ENCODE measurements at regions not wholly inside any gene's neighbourhood (a gene's known extent, or its start where the extent isn't known, plus 50 kb on each side); places are given as distances from the start of the nearest gene placed in this dataset.

GRCh38 chr18:55868909-55869308 lies 280.9 kb upstream of the TCF4 start:
- no peak for TF ChIP-seq CTCF (IDR thresholded peaks at IDR 0.05)
- TF ChIP-seq TCF7L2 (IDR thresholded peaks at IDR 0.05; ENCODE audit: low read depth, low read length): no peak
- TF ChIP-seq POLR2AphosphoS5 (IDR thresholded peaks at IDR 0.05; ENCODE audit: low read depth, low read length): no peak
- no peak for TF ChIP-seq REST (IDR thresholded peaks at IDR 0.05; ENCODE audit: insufficient read depth in 1 of 2, low read depth in 2 of 2, low read length in 1 of 2)
- no peak for TF ChIP-seq SIN3A (IDR thresholded peaks at IDR 0.05; ENCODE audit: borderline replicate concordance, insufficient read depth, low read depth, low read length)
- H3K27ac ChIP-seq (ENCODE audit: low read length): no peak overlapping the region
- DNase-seq (ENCODE audit: low read depth, low spot score): no peak

GRCh38 chr18:55866886-55867285 lies 278.9 kb upstream of the TCF4 start:
- ChIA-PET POLR2A (no interaction called here), CTCF (no interaction called here)
- DNase-seq (ENCODE audit: low read depth, low spot score): no peak
- ATAC-seq: no peak
- H3K9me3 ChIP-seq (ENCODE audit: control insufficient read depth, insufficient read depth, low read depth, low read length): no peaks in the 10 kb centered on the region
- intact Hi-C loops (cut with micrococcal nuclease; ENCODE audit: unreplicated experiment): no loop called here
- no peaks in the 10 kb centered on the region for H3K27me3 ChIP-seq (ENCODE audit: control insufficient read depth, insufficient read depth, low read length)
- TF ChIP-seq TCF7L2 (IDR thresholded peaks at IDR 0.05; ENCODE audit: low read depth, low read length): no peak
- no peak for TF ChIP-seq CTCF (IDR thresholded peaks at IDR 0.05)
- in situ Hi-C loops (cut with HindIII; ENCODE audit: low pct_unique_long_range_greater_than_20kb, low sequenced_read_pairs): no loop called here
- H3K27ac ChIP-seq (ENCODE audit: low read length): no peak overlapping the region
- no TSS peak for BruUV-seq (replicated peaks)
- H3K4me1 ChIP-seq (ENCODE audit: control insufficient read depth, insufficient read depth, low read length): no peaks in the 10 kb centered on the region
- no peak overlapping the region for H3K4me3 ChIP-seq (ENCODE audit: low read depth in 2 of 2, low read length in 2 of 2)
- no peaks in the 10 kb centered on the region for H3K36me3 ChIP-seq (ENCODE audit: control insufficient read depth, insufficient read depth, low read length)

More at GRCh38 chr18:55868909-55869308, 280.9 kb upstream of the TCF4 start:
- in situ Hi-C loops (cut with HindIII; ENCODE audit: low pct_unique_long_range_greater_than_20kb, low sequenced_read_pairs): no loop called here
- H3K4me3 ChIP-seq (ENCODE audit: low read depth in 2 of 2, low read length in 2 of 2): no peak overlapping the region
- BruUV-seq (replicated peaks): no TSS peak
- no peaks in the 10 kb centered on the region for H3K27me3 ChIP-seq (ENCODE audit: control insufficient read depth, insufficient read depth, low read length)
- ChIA-PET CTCF (no interaction called here), POLR2A (no interaction called here)
- intact Hi-C loops (cut with micrococcal nuclease; ENCODE audit: unreplicated experiment): no loop called here
- no peaks in the 10 kb centered on the region for H3K36me3 ChIP-seq (ENCODE audit: control insufficient read depth, insufficient read depth, low read length)
- H3K9me3 ChIP-seq (ENCODE audit: control insufficient read depth, insufficient read depth, low read depth, low read length): no peaks in the 10 kb centered on the region
- H3K4me1 ChIP-seq (ENCODE audit: control insufficient read depth, insufficient read depth, low read length): no peaks in the 10 kb centered on the region
- no peak for ATAC-seq

GRCh38 chr18:55866006-55866405 lies 278.0 kb upstream of the TCF4 start:
- H3K27me3 ChIP-seq (ENCODE audit: control insufficient read depth, insufficient read depth, low read length): no peaks in the 10 kb centered on the region
- ATAC-seq: no peak
- CTCF ChIA-PET: no interaction called here
- TF ChIP-seq SIN3A (IDR thresholded peaks at IDR 0.05; ENCODE audit: borderline replicate concordance, insufficient read depth, low read depth, low read length) (no peak), POLR2AphosphoS5 (IDR thresholded peaks at IDR 0.05; ENCODE audit: low read depth, low read length) (no peak), REST (IDR thresholded peaks at IDR 0.05; ENCODE audit: insufficient read depth in 1 of 2, low read depth in 2 of 2, low read length in 1 of 2) (no peak), CTCF (IDR thresholded peaks at IDR 0.05) (no peak), TCF7L2 (IDR thresholded peaks at IDR 0.05; ENCODE audit: low read depth, low read length) (no peak)
- BruUV-seq (replicated peaks): no TSS peak
- no peak overlapping the region for H3K4me3 ChIP-seq (ENCODE audit: low read depth in 2 of 2, low read length in 2 of 2)
- POLR2A ChIA-PET: no interaction called here
- H3K27ac ChIP-seq (ENCODE audit: low read length): no peak overlapping the region
- intact Hi-C loops (cut with micrococcal nuclease; ENCODE audit: unreplicated experiment) (no loop called here), in situ Hi-C loops (cut with HindIII; ENCODE audit: low pct_unique_long_range_greater_than_20kb, low sequenced_read_pairs) (no loop called here)
- no peak for DNase-seq (ENCODE audit: low read depth, low spot score)
- no peaks in the 10 kb centered on the region for H3K4me1 ChIP-seq (ENCODE audit: control insufficient read depth, insufficient read depth, low read length)
- no peaks in the 10 kb centered on the region for H3K9me3 ChIP-seq (ENCODE audit: control insufficient read depth, insufficient read depth, low read depth, low read length)
- no peaks in the 10 kb centered on the region for H3K36me3 ChIP-seq (ENCODE audit: control insufficient read depth, insufficient read depth, low read length)

All from Panc1 (cell line).